ENCODE measurements at regions not wholly inside any gene's neighbourhood (a gene's known extent, or its start where the extent isn't known, plus 50 kb on each side); places are given as distances from the start of the nearest gene placed in this dataset.
"Not testable (repeated sequence)": the region's sequence is repeated elsewhere in the genome, so short reads cannot be mapped to it uniquely, and the experiment has no call there.

DNA sequence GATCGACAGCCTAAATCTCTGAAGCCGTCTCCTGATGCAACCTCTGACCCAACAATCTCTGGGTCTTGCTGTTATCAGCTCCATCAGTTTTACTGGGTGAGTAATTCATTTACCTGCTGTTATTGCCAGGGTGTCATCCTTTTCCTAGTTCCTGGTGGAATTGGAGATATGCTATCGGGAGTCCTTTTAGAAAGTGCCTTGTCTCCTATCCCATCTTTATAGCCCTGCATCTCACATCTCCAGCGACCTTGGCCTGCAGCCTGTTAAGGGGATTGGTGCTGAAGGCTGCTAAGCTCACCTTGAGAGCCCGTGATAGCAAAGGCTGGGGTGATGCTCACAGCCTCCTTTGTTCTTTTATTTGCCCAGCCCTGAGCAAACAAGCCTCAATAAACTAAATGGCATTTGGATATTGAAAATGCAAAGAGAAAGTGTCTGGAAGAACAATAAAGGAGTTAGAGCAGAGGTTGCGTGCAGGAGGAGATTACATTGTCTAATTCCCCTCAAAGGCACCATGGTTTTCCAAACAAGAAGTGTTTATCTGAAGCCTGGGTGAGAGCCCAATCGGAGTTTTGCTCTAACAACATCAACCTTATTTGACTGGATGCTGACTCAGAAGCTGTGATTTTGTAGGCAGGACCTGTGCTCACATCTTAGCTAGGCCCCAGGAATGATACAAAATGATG lies 101.8 kb downstream of the RPLP1 start:
- no peak for DNase-seq

DNA sequence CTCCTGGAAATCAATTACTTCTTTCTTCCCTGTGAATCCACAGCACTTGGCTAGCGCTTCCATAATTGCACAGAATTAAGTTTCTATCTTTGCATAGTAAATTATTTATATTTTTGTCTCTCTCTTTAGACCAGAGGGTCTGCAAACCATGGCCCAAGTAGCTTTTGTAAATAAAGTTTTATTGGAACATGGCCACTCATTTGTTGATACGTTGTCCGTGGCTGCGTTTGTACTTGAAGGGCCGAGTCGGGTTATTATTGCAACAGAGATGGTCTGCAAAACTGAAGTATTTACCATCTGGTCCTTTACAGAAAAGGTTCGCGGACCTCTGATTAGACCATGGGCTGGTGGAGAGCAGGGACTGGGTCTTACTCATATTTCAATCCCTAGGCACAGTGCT lies 102.5 kb downstream of the RPLP1 start:
- DNase-seq = no peak

GRCh38 chr15:69556344-69556743 lies 103.7 kb downstream of the RPLP1 start:
- DNase-seq = no peak

- peak; percentile 92 for DNase-seq
Observed at GRCh38 chr15:69557020-69557706, 104.5 kb downstream of the RPLP1 start.

DNA sequence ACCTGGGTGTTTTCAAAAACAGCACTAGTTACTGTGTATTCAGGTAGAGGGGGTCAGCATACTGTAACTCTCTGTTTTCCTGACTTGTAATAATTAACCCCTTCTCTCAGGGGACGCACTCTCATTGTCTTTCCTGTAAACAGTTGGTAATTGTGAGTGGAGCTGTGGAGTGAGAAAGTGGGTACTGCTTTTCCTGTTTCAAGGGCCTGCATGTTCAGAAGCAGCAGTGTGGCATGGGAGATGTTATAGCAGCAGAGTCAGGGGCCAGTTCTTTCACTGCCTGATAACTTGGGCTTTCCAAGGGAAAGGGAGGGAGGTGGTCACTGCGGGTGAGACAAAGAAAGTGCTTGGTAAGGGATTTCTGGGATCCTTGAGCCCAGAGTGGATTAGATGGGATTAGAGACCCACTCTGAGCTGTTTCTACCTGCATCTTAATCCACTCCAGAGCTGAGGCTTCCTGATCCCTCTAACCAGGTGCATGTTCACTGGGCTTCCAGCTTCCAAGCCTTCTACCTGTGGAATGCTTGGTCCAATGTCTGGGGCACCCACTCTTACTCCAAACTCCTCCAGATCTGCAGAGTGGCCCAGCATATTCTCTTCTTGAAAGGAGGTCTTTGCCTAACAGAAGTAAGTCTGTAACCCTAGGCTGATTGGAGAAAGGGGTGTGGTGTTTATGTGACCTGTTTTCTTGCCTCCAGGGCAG lies 105.2 kb downstream of the RPLP1 start:
- DNase-seq = no peak

DNA sequence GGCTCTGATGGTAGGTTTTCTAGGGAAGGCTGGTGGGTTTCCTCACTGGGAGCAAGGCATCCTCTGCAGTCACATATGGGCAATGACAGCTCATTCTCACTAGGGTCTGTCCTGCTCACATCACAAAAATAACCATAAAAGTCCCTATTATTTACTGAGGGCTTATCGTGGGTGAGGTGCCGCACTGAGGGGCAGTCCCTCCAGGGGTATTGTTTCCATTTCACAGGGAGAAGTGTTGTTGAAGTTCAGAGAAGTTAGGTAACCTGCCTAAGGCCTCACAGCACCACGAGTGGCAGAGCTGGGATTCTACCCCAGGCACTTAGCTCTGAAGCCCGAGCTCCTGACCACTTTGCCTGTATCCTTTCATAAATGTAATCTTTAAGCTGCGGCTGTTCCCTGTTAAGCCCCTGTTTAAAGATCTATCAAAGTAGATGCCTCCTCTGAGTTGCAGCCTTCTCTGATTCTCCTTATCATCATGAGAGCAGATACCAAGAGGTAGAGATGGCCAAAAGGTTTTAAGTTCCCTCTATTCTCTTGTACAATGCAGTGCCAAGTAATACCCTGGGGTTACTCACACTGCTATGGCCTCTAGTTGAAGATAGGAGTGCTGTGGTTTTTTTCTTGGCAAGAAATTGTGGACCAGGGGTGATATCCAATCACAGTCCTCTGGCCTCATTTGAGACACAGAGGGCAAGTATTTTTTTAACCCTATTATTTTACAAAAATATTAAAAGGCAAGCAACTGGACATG lies 107.0 kb downstream of the RPLP1 start:
- no peak for DNase-seq

DNA sequence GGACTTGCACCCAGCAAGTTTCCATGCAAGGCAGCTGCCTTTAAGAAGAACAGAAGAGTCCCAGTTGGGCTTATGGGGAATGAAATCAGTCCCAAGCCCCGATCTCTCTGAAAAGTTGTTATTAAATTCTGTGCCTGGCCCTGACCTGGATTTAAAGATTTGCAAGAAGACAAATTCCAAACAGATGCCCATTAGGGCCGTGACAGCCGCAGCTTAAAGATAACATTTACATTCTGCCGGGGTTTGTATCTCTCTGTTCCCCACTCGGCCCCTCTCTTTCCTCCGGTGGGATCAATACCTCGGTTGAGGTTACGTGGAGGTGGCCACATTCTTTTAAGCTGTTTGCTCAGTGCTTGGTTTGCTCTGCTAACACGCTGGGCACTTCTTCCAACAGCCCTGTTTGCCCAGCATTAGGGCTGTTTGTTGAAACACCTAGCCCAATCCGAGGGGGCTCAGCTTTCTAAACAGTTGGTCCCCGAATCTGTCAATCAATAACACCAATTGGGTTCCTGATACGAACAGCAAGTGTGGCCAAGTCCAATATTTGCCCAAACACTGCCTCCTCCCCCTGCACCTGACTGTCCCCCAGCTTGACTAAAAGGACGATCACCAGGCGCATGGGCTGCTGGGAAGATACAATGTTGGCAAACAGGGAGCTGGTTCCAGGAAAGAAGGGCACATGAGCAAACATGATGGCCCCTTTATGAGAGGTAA lies 108.6 kb downstream of the RPLP1 start:
- no peak for DNase-seq

- DNase-seq = no peak
Observed at GRCh38 chr15:69562116-69562515, 109.5 kb downstream of the RPLP1 start.

DNA sequence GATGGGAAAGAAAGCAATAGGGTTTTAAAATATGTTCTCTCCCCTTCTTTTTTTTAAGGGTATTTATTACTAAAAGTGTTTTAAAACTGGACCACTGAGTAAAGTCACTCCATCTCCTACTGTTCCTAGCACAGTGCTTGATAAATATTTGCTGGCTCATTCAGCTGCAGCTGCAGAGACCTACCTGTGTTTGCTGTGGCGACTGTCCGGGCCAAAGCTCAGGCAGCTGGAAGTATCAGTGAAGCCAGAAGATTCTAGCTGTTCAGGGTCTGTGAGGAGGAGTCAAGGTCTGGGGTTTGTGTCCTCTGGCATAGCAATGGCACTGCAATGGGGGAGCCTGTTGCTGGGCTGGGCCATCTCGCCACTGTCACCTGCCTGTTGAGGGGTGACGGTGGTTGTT lies 109.9 kb downstream of the RPLP1 start:
- DNase-seq = no peak

DNA sequence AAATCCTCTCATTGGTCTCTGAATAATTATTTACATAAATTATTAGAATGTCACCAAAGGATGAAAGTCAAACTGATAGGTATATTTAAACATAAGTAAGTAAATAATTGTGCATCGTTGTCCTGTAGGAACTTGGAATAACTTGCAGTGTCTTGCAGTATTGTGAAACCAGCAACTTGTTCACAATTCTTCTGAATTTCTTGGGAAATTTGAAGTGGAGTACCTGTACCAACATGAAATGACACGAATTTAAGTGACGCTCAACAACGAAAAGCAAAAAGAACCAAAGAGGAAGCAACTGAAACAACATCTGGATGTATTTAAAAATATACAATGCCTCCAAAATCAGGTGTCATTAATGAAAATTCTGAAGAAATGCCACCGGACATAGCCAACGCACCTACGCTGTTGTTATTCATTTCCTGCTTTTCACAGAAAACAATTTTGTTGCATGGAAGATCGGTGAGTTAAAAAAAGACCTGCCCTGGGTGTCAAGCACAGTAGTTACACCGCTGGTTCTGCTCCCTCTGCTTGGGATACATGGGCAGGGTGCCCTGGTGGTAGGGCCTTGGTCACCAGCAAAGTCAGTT lies 112.5 kb downstream of the RPLP1 start:
- no peak for DNase-seq

- DNase-seq = not testable (repeated sequence)
Observed at GRCh38 chr15:69567238-69567760, 114.7 kb downstream of the RPLP1 start.

GRCh38 chr15:69568173-69569009 lies 115.8 kb downstream of the RPLP1 start:
- peak; percentile 53 for DNase-seq

DNA sequence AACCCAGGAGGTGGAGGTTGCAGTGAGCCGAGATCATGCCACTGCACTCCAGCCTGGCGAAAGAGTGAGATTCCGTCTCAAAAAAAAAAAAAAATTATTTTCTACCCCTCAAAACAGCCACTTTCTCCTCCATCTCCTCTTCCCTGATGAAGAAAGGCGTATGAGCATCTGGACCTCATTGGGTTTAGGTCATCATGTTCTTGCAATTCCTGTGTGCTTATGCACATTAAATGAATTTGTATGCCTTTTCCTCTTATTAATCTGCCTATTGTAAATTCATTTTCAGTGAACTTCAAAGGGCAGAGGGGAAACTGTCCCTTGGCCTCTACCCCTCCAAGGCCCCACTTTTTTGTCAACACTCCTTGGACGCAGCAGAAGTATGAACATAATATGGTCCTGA lies 117.8 kb downstream of the RPLP1 start:
- no peak for DNase-seq

DNA sequence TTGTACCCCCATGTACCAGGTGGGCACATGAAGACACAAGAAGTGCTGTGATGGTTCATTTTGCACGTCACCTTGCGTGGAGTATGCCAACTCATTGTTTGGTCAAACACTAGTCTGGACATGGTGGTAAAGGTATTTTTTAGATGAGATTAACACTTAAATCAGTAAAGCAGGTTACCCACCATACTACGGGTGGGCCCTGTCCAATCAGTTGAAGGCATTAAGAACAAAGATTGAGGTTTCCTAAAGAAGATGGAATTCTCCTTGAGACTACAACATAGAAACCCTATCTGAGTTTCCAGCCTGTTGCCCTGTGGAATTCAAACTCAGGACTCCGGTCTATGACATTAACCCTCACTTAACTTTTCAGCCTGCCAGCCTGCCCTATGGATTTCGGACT lies 118.4 kb downstream of the RPLP1 start:
- no peak for DNase-seq

DNA sequence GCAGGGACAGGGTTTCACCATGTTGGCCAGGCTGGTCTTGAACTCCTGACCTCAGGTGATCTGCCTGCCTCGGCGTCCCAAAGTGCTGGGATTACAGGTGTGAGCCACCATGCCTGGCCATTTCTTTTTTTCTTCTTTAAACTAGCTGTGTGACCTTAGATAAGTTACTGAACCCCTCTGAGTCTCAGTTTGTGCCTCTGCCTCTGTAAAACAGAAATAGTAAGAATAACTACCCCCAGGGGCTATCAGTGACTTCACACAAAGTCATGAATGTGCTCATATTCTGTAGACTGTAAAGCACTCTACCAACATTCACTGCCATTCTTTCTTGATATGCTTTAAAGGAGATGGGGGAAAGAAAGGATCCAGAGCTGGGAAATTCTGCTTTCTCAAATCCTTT lies 120.7 kb downstream of the RPLP1 start:
- DNase-seq = not testable (repeated sequence)

DNA sequence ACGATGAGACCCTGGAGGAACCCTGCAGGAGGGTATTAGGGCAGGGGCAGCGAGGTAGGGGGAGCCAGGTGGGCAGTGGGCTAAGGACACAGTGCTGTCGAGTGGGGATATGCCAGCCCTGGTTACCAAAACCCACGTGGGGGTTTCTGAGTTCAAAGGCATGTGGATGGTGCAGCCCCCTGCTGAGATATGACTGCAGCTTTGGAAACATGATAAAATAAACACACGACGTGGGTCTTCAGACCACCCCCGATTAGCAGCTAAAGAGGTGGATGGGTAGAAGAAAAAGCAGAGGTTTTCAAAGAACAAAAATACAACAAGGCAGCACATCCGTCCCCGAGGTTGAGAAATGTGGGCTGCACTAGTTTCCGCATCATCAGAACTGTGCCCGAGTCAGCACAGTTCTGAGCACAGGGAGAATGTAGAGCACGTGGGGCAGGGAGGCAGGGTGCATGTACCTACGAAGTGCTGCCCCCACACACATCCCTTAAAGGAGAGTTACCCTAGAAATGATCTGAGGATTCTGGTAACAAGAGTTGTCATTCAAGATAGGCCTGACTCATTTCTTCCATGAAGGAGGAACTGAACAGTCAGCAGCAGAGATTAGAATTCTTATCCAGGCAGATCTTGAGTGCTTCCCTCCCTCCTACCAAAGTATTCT lies 121.3 kb downstream of the RPLP1 start:
- peak; percentile 29 for DNase-seq

DNA sequence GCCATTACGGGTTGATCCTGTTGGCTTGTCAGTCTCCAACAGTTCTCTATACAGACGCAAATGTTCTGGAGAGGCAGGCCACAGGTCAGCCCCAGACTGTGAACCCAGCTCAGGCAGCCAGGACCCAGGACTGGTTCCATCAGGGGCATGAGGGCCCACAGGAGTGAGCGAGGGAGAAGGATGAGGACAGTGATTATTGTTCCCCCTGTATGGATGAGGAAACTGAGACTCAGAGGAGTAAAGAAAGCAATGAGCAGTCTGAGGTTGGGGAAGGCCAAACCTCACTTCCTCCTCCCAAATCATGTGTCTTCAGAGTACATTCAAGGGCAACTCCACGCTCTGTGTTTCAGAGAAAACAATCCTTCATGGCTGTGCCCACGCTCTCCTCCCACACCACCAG lies 121.9 kb downstream of the RPLP1 start:
- no peak for DNase-seq

DNA sequence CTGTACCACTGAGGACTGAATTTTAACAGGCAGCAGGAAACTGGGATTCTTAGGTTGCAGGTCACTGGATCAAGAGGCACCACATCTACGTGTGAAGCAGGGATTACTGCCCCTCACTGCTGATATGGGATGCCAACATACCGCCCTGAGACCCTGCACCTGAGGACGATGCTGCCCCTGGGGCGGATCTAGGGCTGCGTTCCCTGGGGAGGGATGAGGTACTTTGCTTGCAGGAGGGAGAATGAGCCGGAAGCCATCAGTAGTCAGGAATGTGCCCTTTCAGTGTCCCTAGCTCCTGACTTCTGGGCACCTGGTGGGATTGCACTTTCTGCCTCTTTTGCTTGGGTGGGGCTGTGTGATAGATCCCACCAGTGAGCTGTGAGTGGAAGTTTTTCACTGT lies 122.8 kb downstream of the RPLP1 start:
- no peak for DNase-seq

DNA sequence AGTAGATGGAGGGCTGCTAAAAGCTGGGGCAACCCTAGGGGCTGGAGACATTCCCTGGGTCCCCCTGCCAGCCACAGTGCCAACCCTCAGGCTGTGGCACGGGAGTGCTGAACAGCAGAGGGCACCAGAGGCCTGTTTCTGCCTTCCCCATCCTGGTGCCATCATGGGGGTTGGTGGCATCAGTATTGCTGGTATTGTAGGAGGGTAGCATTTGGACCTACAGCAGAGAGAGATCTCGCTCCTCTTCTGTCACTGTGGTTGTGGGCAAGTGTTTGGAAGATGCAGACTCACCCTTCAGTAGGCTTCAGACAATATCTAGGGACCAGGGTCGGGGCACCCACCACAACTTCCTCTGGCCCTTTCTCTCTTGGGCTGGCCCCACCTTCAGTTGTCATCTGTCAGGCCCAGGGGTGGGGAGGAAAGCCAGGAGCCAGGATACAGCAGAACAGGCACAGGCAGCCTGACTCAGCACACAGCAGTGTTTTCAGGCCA lies 123.5 kb downstream of the RPLP1 start:
- no peak for DNase-seq

GRCh38 chr15:69576948-69577351 lies 124.3 kb downstream of the RPLP1 start:
- DNase-seq = no peak

Measured in amniotic stem cell (primary cell).